ENCODE measurements at regions not wholly inside any gene's neighbourhood (a gene's known extent, or its start where the extent isn't known, plus 50 kb on each side); places are given as distances from the start of the nearest gene placed in this dataset.

GRCh38 chr13:47017476-47017875 lies 120.6 kb upstream of the HTR2A start:
- TF ChIP-seq CTCF (IDR thresholded peaks at IDR 0.05; ENCODE audit: poor library complexity, severe bottlenecking) (no peak), REST (IDR thresholded peaks at IDR 0.05; ENCODE audit: borderline replicate concordance) (no peak), EZH2 (IDR thresholded peaks at IDR 0.05; ENCODE audit: borderline replicate concordance, insufficient read depth, low read length, poor library complexity, severe bottlenecking) (no peak), EP300 (conservative IDR thresholded peaks at IDR 0.05; ENCODE audit: poor library complexity, severe bottlenecking) (no peak), POLR2AphosphoS5 (IDR thresholded peaks at IDR 0.05) (no peak), SMC3 (conservative IDR thresholded peaks at IDR 0.05; ENCODE audit: poor library complexity) (no peak), MXI1 (conservative IDR thresholded peaks at IDR 0.05; ENCODE audit: poor library complexity, severe bottlenecking) (no peak), TAF1 (IDR thresholded peaks at IDR 0.05; ENCODE audit: low read depth) (no peak)

Data from neural cell (in vitro differentiated cells).